Fibroblast of mammary gland (primary cell): ENCODE measurements at regions not wholly inside any gene's neighbourhood (a gene's known extent, or its start where the extent isn't known, plus 50 kb on each side); places are given as distances from the start of the nearest gene placed in this dataset.

Experiments used
- DNase-seq: peaks from one replicate; pipeline ENCODE4 v3.0.0-alpha.2; 2010; ENCODE audit warnings: low read depth
- H3K4me3 ChIP-seq: 2 replicates; pipeline ENCODE4 v1.5.1; 2011; ENCODE audit warnings: low read depth, mild to moderate bottlenecking, low read length, moderate library complexity; ENCODE audit not compliant: control insufficient read depth
- CTCF ChIP-seq: conservative IDR thresholded peaks from 2 replicates; pipeline ENCODE4 v1.5.1; 2011; ENCODE audit warnings: low read depth, low read length, inconsistent platforms; ENCODE audit not compliant: control insufficient read depth, insufficient read depth

GRCh38 chr11:39120890-39121289, 2338.6 kb downstream of the LRRC4C start:
- TF ChIP-seq CTCF = no peak
- DNase-seq = no peak
- H3K4me3 ChIP-seq = no peak overlapping the region

GRCh38 chr11:39113606-39114005, 2345.8 kb downstream of the LRRC4C start:
- no peak for TF ChIP-seq CTCF
- no peak overlapping the region for H3K4me3 ChIP-seq
- DNase-seq = no peak

GRCh38 chr11:39102236-39102635, 2357.2 kb downstream of the LRRC4C start:
- TF ChIP-seq CTCF = no peak
- DNase-seq = no peak
- H3K4me3 ChIP-seq = no peak overlapping the region

- no peak for TF ChIP-seq CTCF
- DNase-seq = no peak
- no peak overlapping the region for H3K4me3 ChIP-seq
These were observed 2381.0 kb downstream of the LRRC4C start for GRCh38 chr11:39078465-39078864.

- no peak for TF ChIP-seq CTCF
These were observed 2421.8 kb downstream of the LRRC4C start for GRCh38 chr11:39037611-39038010.

GRCh38 chr11:39036021-39036420, 2423.4 kb downstream of the LRRC4C start:
- H3K4me3 ChIP-seq = no peak overlapping the region
- DNase-seq = no peak
- no peak for TF ChIP-seq CTCF

More at GRCh38 chr11:39037611-39038010, 2421.8 kb downstream of the LRRC4C start:
- H3K4me3 ChIP-seq = no peak overlapping the region
- no peak for DNase-seq

GRCh38 chr11:39021539-39021938, 2423.5 kb upstream of the RAG2 start:
- no peak for TF ChIP-seq CTCF
- H3K4me3 ChIP-seq = no peak overlapping the region
- DNase-seq = no peak
